ENCODE measurements at regions not wholly inside any gene's neighbourhood (a gene's known extent, or its start where the extent isn't known, plus 50 kb on each side); places are given as distances from the start of the nearest gene placed in this dataset.
A peak's percentile ranks its signal among the peaks of the same experiment; 100 is the strongest.

- Mint-ChIP-seq H3K27me3 (no peaks in the 10 kb centered on the region), H3K4me1 (peaks cover 7% of the 10 kb centered on the region), H3K9me3 (peaks cover 15% of the 10 kb centered on the region), H3K36me3 (peaks cover 5% of the 10 kb centered on the region), H3K27ac (no peak overlapping the region), H3K4me3 (no peak overlapping the region)
- ATAC-seq = no peak
These were observed 399.9 kb downstream of the GPM6A start for GRCh38 chr4:175412161-175412560.

DNA sequence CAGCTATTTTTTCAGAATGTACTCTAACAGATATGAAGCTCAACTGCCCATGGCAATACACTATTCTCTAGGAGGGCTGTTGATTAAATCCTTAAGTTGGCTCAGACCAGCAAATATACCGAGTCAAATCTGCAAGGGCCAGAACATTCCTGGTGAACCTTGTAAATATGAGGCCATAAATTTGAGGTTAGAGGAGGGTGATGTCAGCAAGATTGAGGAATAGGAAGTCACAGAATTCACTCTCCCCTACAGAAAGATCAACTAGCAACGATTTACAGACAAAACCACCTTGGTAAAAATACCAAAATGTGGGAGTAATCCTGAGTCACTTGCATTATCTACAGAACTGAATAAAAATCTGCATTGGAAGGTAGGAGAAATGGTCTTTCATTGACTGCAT, 399.3 kb downstream of the GPM6A start:
- Mint-ChIP-seq H3K4me1 (peaks cover 7% of the 10 kb centered on the region), H3K36me3 (peaks cover 5% of the 10 kb centered on the region), H3K27ac (no peak overlapping the region), H3K9me3 (peaks cover 18% of the 10 kb centered on the region), H3K27me3 (no peaks in the 10 kb centered on the region), H3K4me3 (no peak overlapping the region)
- ATAC-seq = no peak

DNA sequence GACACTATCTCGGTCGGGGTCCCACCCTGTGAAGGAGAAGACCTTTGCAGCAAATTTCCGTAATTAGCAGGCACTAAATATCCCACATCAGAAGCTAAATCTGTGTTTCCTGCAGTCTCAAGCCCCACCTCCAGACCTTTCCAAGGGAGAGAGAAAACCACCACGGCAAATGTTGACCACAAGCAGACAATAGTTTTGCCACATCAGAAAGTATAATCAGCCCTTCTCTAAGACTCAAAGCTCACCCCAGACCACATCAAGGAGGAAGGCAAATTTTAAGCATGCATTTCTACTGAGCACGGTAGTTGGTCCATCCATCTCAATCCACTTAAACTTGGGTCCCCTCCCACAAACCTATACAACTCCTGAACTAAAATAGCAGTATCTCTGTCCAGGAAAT, 398.5 kb downstream of the GPM6A start:
- Mint-ChIP-seq H3K9me3 (peaks cover 16% of the 10 kb centered on the region), H3K36me3 (peaks cover 5% of the 10 kb centered on the region), H3K4me1 (peaks cover 7% of the 10 kb centered on the region), H3K27me3 (no peaks in the 10 kb centered on the region), H3K4me3 (no peak overlapping the region), H3K27ac (no peak overlapping the region)
- ATAC-seq = no peak

DNA sequence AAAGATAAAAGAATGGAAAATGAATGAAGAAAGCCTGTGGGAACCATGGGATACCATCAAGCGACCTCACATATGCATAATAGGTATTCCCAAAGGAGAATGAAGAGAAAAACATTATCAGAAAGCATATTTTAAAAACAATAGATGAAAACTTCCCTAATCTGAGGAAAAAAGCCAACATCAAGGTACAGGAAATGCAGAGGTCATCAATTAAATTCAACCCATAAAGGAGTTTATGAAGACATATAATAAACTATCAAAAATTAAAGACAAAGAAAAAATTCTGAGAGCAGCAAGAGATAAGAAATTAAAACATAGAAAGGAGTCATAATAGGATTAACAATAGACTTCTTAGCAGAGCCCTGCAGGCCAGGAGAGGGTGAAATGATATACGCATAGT, 397.5 kb downstream of the GPM6A start:
- ATAC-seq = no peak
- Mint-ChIP-seq H3K27me3 (no peaks in the 10 kb centered on the region), H3K9me3 (peaks cover 16% of the 10 kb centered on the region), H3K27ac (no peak overlapping the region), H3K36me3 (peaks cover 5% of the 10 kb centered on the region), H3K4me3 (no peak overlapping the region), H3K4me1 (peaks cover 7% of the 10 kb centered on the region)

GRCh38 chr4:175418516-175418915, 393.5 kb downstream of the GPM6A start:
- Mint-ChIP-seq H3K36me3 (no peaks in the 10 kb centered on the region), H3K27me3 (no peaks in the 10 kb centered on the region), H3K27ac (no peak overlapping the region), H3K4me3 (no peak overlapping the region), H3K4me1 (no peaks in the 10 kb centered on the region), H3K9me3 (peaks cover 16% of the 10 kb centered on the region)
- no peak for ATAC-seq

GRCh38 chr4:175419236-175419718, 392.8 kb downstream of the GPM6A start:
- ATAC-seq = no peak
- H3K4me1 Mint-ChIP-seq = no peaks in the 10 kb centered on the region
- no peak overlapping the region for H3K4me3 Mint-ChIP-seq
- H3K27ac Mint-ChIP-seq = no peak overlapping the region
- peaks cover 11% of the 10 kb centered on the region for H3K9me3 Mint-ChIP-seq
- no peaks in the 10 kb centered on the region for H3K27me3 Mint-ChIP-seq
- H3K36me3 Mint-ChIP-seq = no peaks in the 10 kb centered on the region

DNA sequence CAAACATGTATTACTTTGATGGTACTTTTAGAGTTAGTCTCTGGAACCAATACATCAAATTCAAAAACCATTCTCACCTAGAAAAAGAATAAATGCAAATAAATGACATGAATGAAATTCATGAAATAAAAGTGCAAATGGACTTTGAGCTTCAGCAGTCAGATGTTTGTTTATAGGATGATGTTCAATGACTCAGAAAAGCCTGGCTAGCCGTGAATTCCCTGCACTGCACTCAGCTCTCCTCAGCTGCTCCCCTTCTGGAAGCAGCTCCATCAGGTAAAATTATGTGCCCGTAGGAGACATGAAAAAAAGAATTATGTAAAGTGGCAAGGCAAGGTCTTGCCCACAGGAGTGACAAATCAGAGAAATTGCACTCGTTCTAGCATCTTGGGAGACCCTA, 390.6 kb downstream of the GPM6A start:
- no peaks in the 10 kb centered on the region for H3K36me3 Mint-ChIP-seq
- H3K4me1 Mint-ChIP-seq = no peaks in the 10 kb centered on the region
- H3K4me3 Mint-ChIP-seq = no peak overlapping the region
- no peak overlapping the region for H3K27ac Mint-ChIP-seq
- ATAC-seq = no peak
- peaks cover 6% of the 10 kb centered on the region for H3K9me3 Mint-ChIP-seq
- H3K27me3 Mint-ChIP-seq = no peaks in the 10 kb centered on the region

GRCh38 chr4:175422331-175422730, 389.7 kb downstream of the GPM6A start:
- H3K27me3 Mint-ChIP-seq = no peaks in the 10 kb centered on the region
- ATAC-seq = no peak
- no peak overlapping the region for H3K4me3 Mint-ChIP-seq
- H3K9me3 Mint-ChIP-seq = peaks cover 6% of the 10 kb centered on the region
- H3K36me3 Mint-ChIP-seq = no peaks in the 10 kb centered on the region
- no peaks in the 10 kb centered on the region for H3K4me1 Mint-ChIP-seq
- no peak overlapping the region for H3K27ac Mint-ChIP-seq

GRCh38 chr4:175424111-175424510, 388.0 kb downstream of the GPM6A start:
- H3K4me3 Mint-ChIP-seq = no peak overlapping the region
- no peaks in the 10 kb centered on the region for H3K36me3 Mint-ChIP-seq
- no peak for ATAC-seq
- H3K9me3 Mint-ChIP-seq = peaks cover 4% of the 10 kb centered on the region
- no peak overlapping the region for H3K27ac Mint-ChIP-seq
- H3K27me3 Mint-ChIP-seq = no peaks in the 10 kb centered on the region
- no peaks in the 10 kb centered on the region for H3K4me1 Mint-ChIP-seq

- no peaks in the 10 kb centered on the region for H3K36me3 Mint-ChIP-seq
- peak overlapping the region; percentile 31 for H3K27ac Mint-ChIP-seq
- peak; percentile 78 for ATAC-seq
- H3K4me3 Mint-ChIP-seq = peak overlapping the region; percentile 7
- H3K27me3 Mint-ChIP-seq = no peaks in the 10 kb centered on the region
- H3K9me3 Mint-ChIP-seq = peaks cover 4% of the 10 kb centered on the region
- H3K4me1 Mint-ChIP-seq = peaks cover 10% of the 10 kb centered on the region
These were observed 384.3 kb downstream of the GPM6A start for GRCh38 chr4:175427751-175428150.

- ATAC-seq = no peak
These were observed 380.4 kb downstream of the GPM6A start for GRCh38 chr4:175431694-175432093.

GRCh38 chr4:175435381-175435783, 376.7 kb downstream of the GPM6A start:
- Mint-ChIP-seq H3K36me3 (no peaks in the 10 kb centered on the region), H3K4me3 (no peak overlapping the region), H3K9me3 (peaks cover 4% of the 10 kb centered on the region), H3K27ac (no peak overlapping the region), H3K4me1 (peaks cover 6% of the 10 kb centered on the region), H3K27me3 (no peaks in the 10 kb centered on the region)
- no peak for ATAC-seq

More at GRCh38 chr4:175431694-175432093, 380.4 kb downstream of the GPM6A start:
- Mint-ChIP-seq H3K4me3 (no peak overlapping the region), H3K9me3 (peaks cover 4% of the 10 kb centered on the region), H3K27ac (no peak overlapping the region), H3K36me3 (no peaks in the 10 kb centered on the region), H3K4me1 (peaks cover 15% of the 10 kb centered on the region), H3K27me3 (no peaks in the 10 kb centered on the region)

DNA sequence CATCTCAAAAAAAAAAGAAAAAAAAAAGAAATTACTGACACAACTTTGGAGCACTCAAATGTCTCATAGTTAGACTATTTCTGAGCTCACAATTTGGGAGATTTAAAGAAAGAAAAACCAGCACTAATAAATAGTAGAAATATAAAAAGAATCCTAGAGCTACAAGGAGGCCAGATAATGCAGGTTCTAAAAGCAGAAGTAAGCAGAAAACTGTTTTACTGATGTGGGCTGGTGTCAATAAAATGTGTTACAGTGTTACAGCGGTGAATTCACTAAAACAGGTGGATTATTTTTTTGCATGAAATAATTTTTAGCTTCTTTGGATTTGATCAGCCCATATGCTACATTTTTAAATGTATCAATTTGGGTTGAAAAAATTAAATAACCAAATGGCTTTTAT, 375.9 kb downstream of the GPM6A start:
- H3K4me1 Mint-ChIP-seq = peaks cover 9% of the 10 kb centered on the region
- no peak for ATAC-seq
- H3K9me3 Mint-ChIP-seq = peaks cover 4% of the 10 kb centered on the region

DNA sequence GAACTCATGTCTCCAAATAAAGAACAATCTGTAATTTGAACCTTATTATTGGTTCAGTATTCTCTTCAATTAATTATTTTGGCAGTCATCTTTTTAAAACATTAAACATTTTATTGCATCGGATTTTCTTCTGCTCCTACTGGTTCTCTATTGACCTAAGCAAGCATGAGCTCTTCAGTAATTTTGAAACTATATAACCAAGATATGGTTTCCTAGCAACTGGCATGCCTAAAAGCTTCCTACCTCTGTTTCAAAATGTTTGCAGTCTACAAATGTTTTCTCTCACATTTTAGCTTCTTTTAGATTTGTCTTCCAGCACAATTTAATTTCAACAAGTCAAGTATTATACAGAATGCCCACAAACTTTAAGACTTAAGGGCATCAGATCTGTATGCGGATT, 371.3 kb downstream of the GPM6A start:
- H3K4me1 Mint-ChIP-seq = peaks cover 6% of the 10 kb centered on the region
- H3K27ac Mint-ChIP-seq = peak overlapping the region; percentile 13
- H3K36me3 Mint-ChIP-seq = no peaks in the 10 kb centered on the region
- H3K27me3 Mint-ChIP-seq = no peaks in the 10 kb centered on the region
- no peak for ATAC-seq
- H3K4me3 Mint-ChIP-seq = no peak overlapping the region
- H3K9me3 Mint-ChIP-seq = no peaks in the 10 kb centered on the region

More for the DNA sequence above, 375.9 kb downstream of the GPM6A start:
- Mint-ChIP-seq H3K36me3 (no peaks in the 10 kb centered on the region), H3K4me3 (no peak overlapping the region), H3K27ac (no peak overlapping the region), H3K27me3 (no peaks in the 10 kb centered on the region)

DNA sequence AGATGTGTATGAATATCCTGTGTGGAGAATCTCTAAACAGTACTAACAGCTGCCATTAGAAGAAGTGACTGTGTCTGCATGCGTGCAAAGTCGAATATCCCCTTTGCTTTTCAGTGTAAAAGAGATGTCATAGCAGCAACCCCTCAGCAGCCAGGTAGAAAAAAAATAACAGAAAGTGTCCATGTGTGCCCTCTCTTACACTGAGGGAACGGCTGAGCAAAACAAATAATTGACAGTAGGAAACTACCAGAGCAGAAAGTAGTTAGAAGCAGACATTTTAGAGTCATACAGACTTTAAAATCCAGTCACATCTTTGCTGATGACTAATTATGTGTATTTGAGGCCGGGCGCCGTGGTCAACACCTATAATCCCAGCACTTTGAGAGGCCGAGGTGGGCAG, 370.8 kb downstream of the GPM6A start:
- Mint-ChIP-seq H3K27me3 (no peaks in the 10 kb centered on the region), H3K4me3 (no peak overlapping the region), H3K36me3 (no peaks in the 10 kb centered on the region), H3K9me3 (no peaks in the 10 kb centered on the region), H3K4me1 (peaks cover 6% of the 10 kb centered on the region), H3K27ac (peak overlapping the region; percentile 13)
- ATAC-seq = peak; percentile 16

GRCh38 chr4:175443547-175443946, 368.5 kb downstream of the GPM6A start:
- no peaks in the 10 kb centered on the region for H3K36me3 Mint-ChIP-seq
- H3K27ac Mint-ChIP-seq = no peak overlapping the region
- H3K4me3 Mint-ChIP-seq = no peak overlapping the region
- H3K9me3 Mint-ChIP-seq = no peaks in the 10 kb centered on the region
- H3K4me1 Mint-ChIP-seq = peaks cover 6% of the 10 kb centered on the region
- no peak for ATAC-seq
- no peaks in the 10 kb centered on the region for H3K27me3 Mint-ChIP-seq

GRCh38 chr4:175444512-175444911, 367.6 kb downstream of the GPM6A start:
- no peak for ATAC-seq
- Mint-ChIP-seq H3K27me3 (no peaks in the 10 kb centered on the region), H3K36me3 (no peaks in the 10 kb centered on the region), H3K4me1 (peaks cover 12% of the 10 kb centered on the region), H3K4me3 (no peak overlapping the region), H3K27ac (no peak overlapping the region), H3K9me3 (no peaks in the 10 kb centered on the region)
